A673 (cell line): ENCODE measurements at regions not wholly inside any gene's neighbourhood (a gene's known extent, or its start where the extent isn't known, plus 50 kb on each side); places are given as distances from the start of the nearest gene placed in this dataset.

Experiments
- BruUV-seq: library from RNA; stranded (reverse); fragments of 400-500 nt; replicated peaks from 2 replicates; lab custom pipeline; 2021; lab: Mats Ljungman, UMichigan
- CTCF ChIA-PET: fragments of 300-600 bp; sonication (Branson Sonifier 250); formaldehyde crosslinking; loops from one replicate; lab custom pipeline; 2022; ENCODE audit warnings: antibody characterized with exemption; lab: Charles Lee
- POLR2A ChIA-PET: fragments of 300-600 bp; sonication (Branson Sonifier 250); formaldehyde crosslinking; loops from one replicate; lab custom pipeline; 2022; ENCODE audit warnings: antibody characterized with exemption; ENCODE audit not compliant: low non-redundant PET; lab: Charles Lee
- DNase-seq: peaks from one replicate; pipeline ENCODE4 v3.0.0-alpha.2; 2015; ENCODE audit warnings: low spot score
- H3K27ac ChIP-seq: fragments of 200-600 bp; sonication (generic); 2 replicates; pipeline ENCODE4 v1.5.1; 2016; ENCODE audit warnings: mixed run types, low read depth, mild to moderate bottlenecking, mixed read lengths, antibody characterized with exemption, low read length; ENCODE audit not compliant: poor library complexity, severe bottlenecking
- H3K27me3 ChIP-seq: fragments of 200-600 bp; sonication (generic); replicated peaks from 2 replicates; pipeline ENCODE4 v1.6.1; 2017; ENCODE audit warnings: mixed run types, low read depth, mild to moderate bottlenecking, mixed read lengths, antibody characterized with exemption, low read length; ENCODE audit not compliant: insufficient read depth, poor library complexity
- H3K36me3 ChIP-seq: fragments of 200-600 bp; sonication (generic); 2 replicates; pipeline ENCODE4 v1.6.1; 2016; ENCODE audit warnings: mixed run types, mild to moderate bottlenecking, mixed read lengths, antibody characterized with exemption, low read length; ENCODE audit not compliant: insufficient read depth, poor library complexity, severe bottlenecking
- H3K4me1 ChIP-seq: fragments of 200-600 bp; sonication (generic); 2 replicates; pipeline ENCODE4 v1.6.1; 2017; ENCODE audit warnings: mixed run types, mild to moderate bottlenecking, mixed read lengths, antibody characterized with exemption, low read length; ENCODE audit not compliant: insufficient read depth, poor library complexity, severe bottlenecking
- H3K4me3 ChIP-seq: fragments of 200-600 bp; sonication (generic); 2 replicates; pipeline ENCODE4 v1.5.1; 2016; ENCODE audit warnings: low read depth, mixed run types, mild to moderate bottlenecking, mixed read lengths, low read length; ENCODE audit not compliant: poor library complexity, severe bottlenecking
- H3K9me3 ChIP-seq: fragments of 200-600 bp; sonication (generic); 2 replicates; pipeline ENCODE4 v1.6.1; 2016; ENCODE audit warnings: mixed run types, low read depth, mild to moderate bottlenecking, mixed read lengths, antibody characterized with exemption, low read length; ENCODE audit not compliant: poor library complexity, severe bottlenecking
- EZH2 ChIP-seq: fragments of 200-600 bp; sonication (generic); IDR thresholded peaks from 2 replicates; pipeline ENCODE4 v1.6.1; 2017; ENCODE audit warnings: borderline replicate concordance, low read depth, mild to moderate bottlenecking, mixed read lengths, antibody characterized with exemption, low read length; ENCODE audit not compliant: poor library complexity, severe bottlenecking
- intact Hi-C: fragments of 100-400 bp; cut with micrococcal nuclease; formaldehyde crosslinking; loops from one replicate; pipeline ENCODE4 v1.10.0; 2022; ENCODE audit not compliant: unreplicated experiment
- TF ChIP-seq, protein P1 (sequence below): fragments of 300-800, 200-600 bp; sonication (generic); conservative IDR thresholded peaks from 2 replicates; pipeline ENCODE4 v1.5.1; 2017; ENCODE audit warnings: low read depth, mild to moderate bottlenecking, antibody characterized with exemption, low read length, moderate library complexity, mixed read lengths

GRCh38 chr1:69400128-69400527 is 167.6 kb upstream of the LRRC7 start:
- Histone ChIP-seq H3K36me3 (no peaks in the 10 kb centered on the region), H3K27me3 (no peaks in the 10 kb centered on the region), H3K4me1 (no peaks in the 10 kb centered on the region), H3K27ac (no peak overlapping the region), H3K4me3 (no peak overlapping the region), H3K9me3 (no peaks in the 10 kb centered on the region)
- ChIA-PET CTCF (no interaction called here), POLR2A (no interaction called here)
- no peak for DNase-seq
- intact Hi-C loops = no loop called here
- no TSS peak for BruUV-seq
- TF ChIP-seq, protein P1, sequence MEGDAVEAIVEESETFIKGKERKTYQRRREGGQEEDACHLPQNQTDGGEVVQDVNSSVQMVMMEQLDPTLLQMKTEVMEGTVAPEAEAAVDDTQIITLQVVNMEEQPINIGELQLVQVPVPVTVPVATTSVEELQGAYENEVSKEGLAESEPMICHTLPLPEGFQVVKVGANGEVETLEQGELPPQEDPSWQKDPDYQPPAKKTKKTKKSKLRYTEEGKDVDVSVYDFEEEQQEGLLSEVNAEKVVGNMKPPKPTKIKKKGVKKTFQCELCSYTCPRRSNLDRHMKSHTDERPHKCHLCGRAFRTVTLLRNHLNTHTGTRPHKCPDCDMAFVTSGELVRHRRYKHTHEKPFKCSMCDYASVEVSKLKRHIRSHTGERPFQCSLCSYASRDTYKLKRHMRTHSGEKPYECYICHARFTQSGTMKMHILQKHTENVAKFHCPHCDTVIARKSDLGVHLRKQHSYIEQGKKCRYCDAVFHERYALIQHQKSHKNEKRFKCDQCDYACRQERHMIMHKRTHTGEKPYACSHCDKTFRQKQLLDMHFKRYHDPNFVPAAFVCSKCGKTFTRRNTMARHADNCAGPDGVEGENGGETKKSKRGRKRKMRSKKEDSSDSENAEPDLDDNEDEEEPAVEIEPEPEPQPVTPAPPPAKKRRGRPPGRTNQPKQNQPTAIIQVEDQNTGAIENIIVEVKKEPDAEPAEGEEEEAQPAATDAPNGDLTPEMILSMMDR = no peak
- no peak for TF ChIP-seq EZH2

DNA sequence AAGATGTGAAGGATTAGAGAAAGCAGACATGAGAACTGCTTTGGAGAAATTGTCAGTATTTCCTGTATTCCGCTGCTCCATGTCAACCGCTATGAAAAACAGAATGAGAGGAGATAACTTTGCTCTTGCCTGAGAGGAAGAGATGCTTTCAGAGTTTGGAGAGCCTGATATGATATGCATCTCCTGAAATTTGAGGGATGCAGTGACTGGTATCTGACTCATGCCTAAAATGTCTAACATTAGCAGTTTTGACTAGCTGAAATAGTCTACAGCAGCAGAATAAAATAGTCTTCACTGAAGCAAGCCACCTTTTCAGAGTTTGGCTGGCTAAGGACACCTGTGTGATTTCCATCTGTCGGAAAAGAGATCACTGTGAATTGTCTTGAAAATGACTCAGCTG is 165.8 kb upstream of the LRRC7 start:
- ChIA-PET CTCF (no interaction called here), POLR2A (no interaction called here)
- intact Hi-C loops = no loop called here

GRCh38 chr1:69403756-69404320 is 163.9 kb upstream of the LRRC7 start:
- DNase-seq = no peak
- intact Hi-C loops = no loop called here
- TF ChIP-seq EZH2 = no peak
- TF ChIP-seq, protein P1 = no peak
- no peaks in the 10 kb centered on the region for H3K9me3 ChIP-seq
- no peaks in the 10 kb centered on the region for H3K27me3 ChIP-seq
- no TSS peak for BruUV-seq
- no peaks in the 10 kb centered on the region for H3K4me1 ChIP-seq
- no peak overlapping the region for H3K4me3 ChIP-seq
- H3K27ac ChIP-seq = no peak overlapping the region
- H3K36me3 ChIP-seq = no peaks in the 10 kb centered on the region
- CTCF ChIA-PET = no interaction called here
- POLR2A ChIA-PET = no interaction called here

More for the DNA sequence above, 165.8 kb upstream of the LRRC7 start:
- no peaks in the 10 kb centered on the region for H3K9me3 ChIP-seq
- H3K4me3 ChIP-seq = no peak overlapping the region
- no peaks in the 10 kb centered on the region for H3K27me3 ChIP-seq
- H3K27ac ChIP-seq = no peak overlapping the region
- no peaks in the 10 kb centered on the region for H3K36me3 ChIP-seq
- BruUV-seq = no TSS peak
- no peaks in the 10 kb centered on the region for H3K4me1 ChIP-seq
- TF ChIP-seq, protein P1 = no peak
- TF ChIP-seq EZH2 = no peak
- DNase-seq = no peak
